CD14-positive monocyte (primary cell): ENCODE measurements at regions not wholly inside any gene's neighbourhood (a gene's known extent, or its start where the extent isn't known, plus 50 kb on each side); places are given as distances from the start of the nearest gene placed in this dataset.

Experiments used
- DNase-seq, 3 donors: peaks; one replicate each; pipeline ENCODE4 v3.0.0-alpha.2; 2011 to 2022
- H2AFZ ChIP-seq: 2 replicates; pipeline ENCODE4 v1.6.0; 2012; ENCODE audit warnings: mild to moderate bottlenecking, low read depth, low read length, inconsistent platforms; ENCODE audit not compliant: insufficient read depth, poor library complexity, severe bottlenecking
- H3K27ac ChIP-seq, 2 donors: 1 replicate in 1 of 2; 2 replicates in 1 of 2; pipeline ENCODE4 v1.5.1; 2012 to 2013; ENCODE audit warnings: low read length in 2 of 2, control low read depth in 1 of 2, inconsistent platforms in 1 of 2, low read depth in 1 of 2, mild to moderate bottlenecking in 1 of 2
- H3K27me3 ChIP-seq, 2 donors: one replicate each; pipeline versions ENCODE4 v1.6.0 to v1.6.1; 2011 to 2013; ENCODE audit warnings: low read length in 2 of 2; ENCODE audit not compliant: control insufficient read depth in 2 of 2, insufficient read depth in 2 of 2
- H3K36me3 ChIP-seq, 2 donors: replicated peaks in 1 of 2; 1 replicate in 1 of 2; 2 replicates in 1 of 2; pipeline versions ENCODE4 v1.5.1 to v1.6.1; 2012 to 2013; ENCODE audit warnings: low read length in 2 of 2, control low read depth in 1 of 2, inconsistent platforms in 1 of 2, mild to moderate bottlenecking in 1 of 2; ENCODE audit not compliant: insufficient read depth in 2 of 2, control insufficient read depth in 1 of 2
- H3K4me1 ChIP-seq, 2 donors: 1 replicate in 1 of 2; 2 replicates in 1 of 2; pipeline versions ENCODE4 v1.5.1 to v1.6.1; 2012 to 2013; ENCODE audit warnings: low read length in 2 of 2, control low read depth in 1 of 2, inconsistent platforms in 1 of 2, mild to moderate bottlenecking in 1 of 2, moderate library complexity in 1 of 2; ENCODE audit not compliant: insufficient read depth in 2 of 2, control insufficient read depth in 1 of 2
- H3K4me2 ChIP-seq: replicated peaks from 2 replicates; pipeline ENCODE3; 2012; ENCODE audit warnings: low read length, moderate library complexity, mild to moderate bottlenecking; ENCODE audit not compliant: poor library complexity, severe bottlenecking; ENCODE audit errors: extremely low read depth
- H3K4me3 ChIP-seq, 3 experiments: fragments of 200-600 bp in 1 of 3; sonication (generic) in 1 of 3; replicated peaks in 1 of 3; 1 replicate in 2 of 3; 2 replicates in 1 of 3; pipeline ENCODE4 v1.5.1; 2011 to 2013; ENCODE audit warnings: low read length in 3 of 3, mild to moderate bottlenecking in 3 of 3, control low read depth in 2 of 3, low read depth in 2 of 3, inconsistent platforms in 1 of 3, moderate library complexity in 1 of 3
- H3K79me2 ChIP-seq: 2 replicates; pipeline ENCODE4 v1.6.0; 2012; ENCODE audit warnings: mild to moderate bottlenecking, control low read depth, inconsistent platforms, low read length, moderate library complexity; ENCODE audit not compliant: insufficient read depth
- H3K9ac ChIP-seq: 2 replicates; pipeline ENCODE4 v1.6.0; 2017; ENCODE audit warnings: low read length, mild to moderate bottlenecking; ENCODE audit not compliant: insufficient read depth, poor library complexity, severe bottlenecking
- H3K9me3 ChIP-seq, 2 donors: replicated peaks in 1 of 2; 1 replicate in 1 of 2; 2 replicates in 1 of 2; pipeline versions ENCODE4 v1.5.1 to v1.6.1; 2012 to 2013; ENCODE audit warnings: low read length in 2 of 2, control low read depth in 1 of 2; ENCODE audit not compliant: control insufficient read depth in 1 of 2, insufficient read depth in 1 of 2
- H4K20me1 ChIP-seq: 2 replicates; pipeline ENCODE4 v1.6.0; 2012; ENCODE audit warnings: mild to moderate bottlenecking, low read length, control low read depth, moderate library complexity; ENCODE audit not compliant: insufficient read depth
- H3K27ac Mint-ChIP-seq, 7 donors: one replicate each; pipeline ENCODE4 v1.8.0; 2020; ENCODE audit warnings: mild to moderate bottlenecking in 7 of 7, mixed read lengths in 7 of 7, moderate library complexity in 6 of 7, inconsistent platforms in 2 of 7
- H3K27me3 Mint-ChIP-seq, 3 donors: one replicate each; pipeline ENCODE4 v1.8.0; 2021 to 2022; ENCODE audit warnings: low read depth in 3 of 3, mild to moderate bottlenecking in 3 of 3, mixed read lengths in 3 of 3, moderate library complexity in 3 of 3, inconsistent platforms in 1 of 3
- H3K36me3 Mint-ChIP-seq, 2 donors: one replicate each; pipeline ENCODE4 v1.8.0; 2020; ENCODE audit warnings: mixed read lengths in 2 of 2, inconsistent platforms in 1 of 2, mild to moderate bottlenecking in 1 of 2
- H3K4me1 Mint-ChIP-seq: one replicate; pipeline ENCODE4 v1.8.0; 2020; ENCODE audit warnings: mild to moderate bottlenecking, mixed read lengths
- H3K4me3 Mint-ChIP-seq, 2 donors: one replicate each; pipeline ENCODE4 v1.8.0; 2020; ENCODE audit warnings: mild to moderate bottlenecking in 2 of 2, mixed read lengths in 2 of 2, moderate library complexity in 1 of 2
- H3K9me3 Mint-ChIP-seq, 7 donors: one replicate each; pipeline ENCODE4 v1.8.0; 2020 to 2022; ENCODE audit warnings: mixed read lengths in 7 of 7, mild to moderate bottlenecking in 6 of 7, moderate library complexity in 6 of 7, inconsistent platforms in 2 of 7
- WGBS: methylation state at CpG from one replicate; pipeline ENCODE4 v1.1.5; 2013; ENCODE audit warnings: missing lambda C conversion rate; ENCODE audit not compliant: insufficient coverage; 5-methylcytosine and 5-hydroxymethylcytosine counted together
- intact Hi-C, 2 donors: fragments of 100-400 bp; cut with micrococcal nuclease; formaldehyde crosslinking; loops; one replicate each; pipeline versions ENCODE4 v1.15.0 to v1.15.1; 2023
- TF ChIP-seq, protein P1 (sequence below): fragments of 200-600 bp; IDR thresholded peaks from one replicate; pipeline ENCODE4 v1.8.0; 2022; ENCODE audit warnings: antibody characterized with exemption, mild to moderate bottlenecking

DNA sequence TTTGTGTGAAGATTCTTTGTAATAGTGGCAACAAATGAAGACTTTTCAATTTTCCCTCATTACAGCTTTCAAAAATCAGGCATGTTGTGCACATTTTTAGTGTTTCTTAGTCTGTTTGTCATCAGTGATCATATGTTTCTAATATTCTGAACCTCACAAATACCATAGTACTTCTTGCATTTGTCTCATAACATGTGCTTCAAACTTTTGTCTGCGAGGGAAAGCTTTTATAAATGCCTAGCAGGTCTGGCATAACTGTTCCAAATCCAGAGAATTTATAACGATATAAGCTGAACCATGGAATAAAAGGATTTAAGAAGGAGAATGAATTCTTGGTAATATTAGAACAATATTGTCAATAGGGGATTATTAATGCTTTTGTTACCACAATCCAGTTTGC lies 670.2 kb downstream of the RFPL4B start:
- Mint-ChIP-seq H3K4me1 (no peaks in the 10 kb centered on the region), H3K9me3 (peaks cover 0 to 3% (median 0%) of the 10 kb centered on the region in 7 donors), H3K4me3 (no peak overlapping the region), H3K27ac (no peak overlapping the region), H3K36me3 (no peaks in the 10 kb centered on the region), H3K27me3 (peaks cover 0 to 3% (median 0%) of the 10 kb centered on the region in 3 donors)
- Histone ChIP-seq H3K79me2 (no peaks in the 10 kb centered on the region), H3K9me3 (no peaks in the 10 kb centered on the region), H3K4me3 (no peak overlapping the region), H3K4me2 (no peak overlapping the region), H4K20me1 (no peaks in the 10 kb centered on the region), H2AFZ (no peak overlapping the region), H3K27me3 (no peaks in the 10 kb centered on the region), H3K36me3 (no peaks in the 10 kb centered on the region), H3K9ac (no peak overlapping the region), H3K27ac (no peak overlapping the region), H3K4me1 (no peaks in the 10 kb centered on the region)
- DNase-seq: no peak
- no CpG with 5 or more reads among the region's 2 CpGs for WGBS
- TF ChIP-seq, protein P1, sequence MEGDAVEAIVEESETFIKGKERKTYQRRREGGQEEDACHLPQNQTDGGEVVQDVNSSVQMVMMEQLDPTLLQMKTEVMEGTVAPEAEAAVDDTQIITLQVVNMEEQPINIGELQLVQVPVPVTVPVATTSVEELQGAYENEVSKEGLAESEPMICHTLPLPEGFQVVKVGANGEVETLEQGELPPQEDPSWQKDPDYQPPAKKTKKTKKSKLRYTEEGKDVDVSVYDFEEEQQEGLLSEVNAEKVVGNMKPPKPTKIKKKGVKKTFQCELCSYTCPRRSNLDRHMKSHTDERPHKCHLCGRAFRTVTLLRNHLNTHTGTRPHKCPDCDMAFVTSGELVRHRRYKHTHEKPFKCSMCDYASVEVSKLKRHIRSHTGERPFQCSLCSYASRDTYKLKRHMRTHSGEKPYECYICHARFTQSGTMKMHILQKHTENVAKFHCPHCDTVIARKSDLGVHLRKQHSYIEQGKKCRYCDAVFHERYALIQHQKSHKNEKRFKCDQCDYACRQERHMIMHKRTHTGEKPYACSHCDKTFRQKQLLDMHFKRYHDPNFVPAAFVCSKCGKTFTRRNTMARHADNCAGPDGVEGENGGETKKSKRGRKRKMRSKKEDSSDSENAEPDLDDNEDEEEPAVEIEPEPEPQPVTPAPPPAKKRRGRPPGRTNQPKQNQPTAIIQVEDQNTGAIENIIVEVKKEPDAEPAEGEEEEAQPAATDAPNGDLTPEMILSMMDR: no peak
- intact Hi-C loops: no loop called here

DNA sequence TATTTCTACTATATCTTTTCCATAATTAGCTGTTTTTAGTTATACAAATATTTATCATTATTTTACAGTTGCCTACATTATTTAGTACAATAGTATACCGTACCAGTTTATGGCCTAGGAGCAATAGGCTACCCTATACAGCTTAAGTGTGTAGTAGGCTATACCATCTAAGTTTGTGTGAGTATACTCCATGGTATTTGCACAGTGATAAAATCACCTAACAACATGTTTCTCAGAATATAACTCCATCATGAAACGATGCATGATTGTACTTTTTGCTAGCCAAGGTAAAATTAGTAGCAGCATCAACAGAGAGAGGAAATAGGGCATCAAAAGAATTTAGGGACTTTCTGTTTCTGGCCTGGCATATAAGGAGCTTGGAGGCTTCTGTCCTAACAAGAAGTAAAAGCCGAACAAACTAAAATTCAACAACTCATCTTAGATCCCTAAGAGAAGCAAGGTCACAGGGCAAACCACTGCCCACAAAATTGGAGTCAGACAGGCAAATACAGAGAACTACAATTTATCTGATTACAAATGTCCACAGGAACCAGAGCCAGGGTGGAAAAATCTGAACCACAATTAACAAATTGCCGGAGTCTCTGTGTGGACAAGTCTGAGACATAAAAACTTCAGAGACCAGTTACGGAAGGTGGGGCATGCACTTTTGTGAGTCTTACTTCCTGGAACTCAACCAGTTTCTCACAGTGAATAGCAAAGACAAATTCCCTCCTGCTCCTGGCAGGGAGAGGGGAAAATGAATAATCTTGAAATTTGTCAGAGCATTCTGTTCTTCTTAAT lies 671.4 kb downstream of the RFPL4B start:
- no peaks in the 10 kb centered on the region for H3K4me1 Mint-ChIP-seq
- H3K9me3 Mint-ChIP-seq: peaks cover 0 to 3% (median 0%) of the 10 kb centered on the region in 7 donors
- Histone ChIP-seq H2AFZ (no peak overlapping the region), H3K79me2 (no peaks in the 10 kb centered on the region), H3K36me3 (no peaks in the 10 kb centered on the region), H3K4me2 (no peak overlapping the region), H3K4me1 (no peaks in the 10 kb centered on the region), H3K9me3 (no peaks in the 10 kb centered on the region), H3K4me3 (no peak overlapping the region), H4K20me1 (no peaks in the 10 kb centered on the region), H3K27ac (no peak overlapping the region), H3K9ac (no peak overlapping the region), H3K27me3 (no peaks in the 10 kb centered on the region)
- no peak for DNase-seq
- H3K4me3 Mint-ChIP-seq: no peak overlapping the region
- no peaks in the 10 kb centered on the region for H3K36me3 Mint-ChIP-seq
- H3K27ac Mint-ChIP-seq: no peak overlapping the region
- TF ChIP-seq, protein P1: no peak
- WGBS: no CpG with 5 or more reads among the region's 5 CpGs
- intact Hi-C loops: no loop called here
- peaks cover 0 to 3% (median 0%) of the 10 kb centered on the region in 3 donors for H3K27me3 Mint-ChIP-seq
